ENCODE measurements at regions not wholly inside any gene's neighbourhood (a gene's known extent, or its start where the extent isn't known, plus 50 kb on each side); places are given as distances from the start of the nearest gene placed in this dataset.

DNA sequence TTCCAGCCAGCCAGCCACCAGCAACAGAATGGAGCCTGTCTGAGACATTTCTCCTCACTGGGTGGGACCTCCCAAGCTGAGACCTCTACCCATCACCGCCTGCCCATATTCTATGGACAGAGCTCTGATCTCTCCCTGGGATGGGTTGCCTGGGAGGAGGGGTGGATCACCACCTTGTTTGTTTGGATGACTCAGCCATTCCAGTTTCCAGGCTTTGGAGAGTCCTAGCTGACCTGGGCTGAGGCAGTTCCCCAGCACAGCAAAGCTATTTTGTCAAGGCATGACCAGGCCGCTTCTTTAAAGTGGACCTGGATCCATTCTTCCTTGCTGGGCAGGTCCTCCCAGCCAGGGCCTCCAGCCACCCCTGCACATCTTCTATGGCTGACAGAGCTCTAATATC lies 982.3 kb downstream of the DNAJB9 start:
- TF ChIP-seq ZNF552 (CRISPR knock-in tag; IDR thresholded peaks at IDR 0.05; ENCODE audit: borderline replicate concordance) (no peak), SMAD1 (CRISPR knock-in tag; IDR thresholded peaks at IDR 0.05; ENCODE audit: borderline replicate concordance, low read depth) (no peak)
